HPDE6-E6E7 (cell line): ENCODE measurements at regions not wholly inside any gene's neighbourhood (a gene's known extent, or its start where the extent isn't known, plus 50 kb on each side); places are given as distances from the start of the nearest gene placed in this dataset.

Source experiments
- DNase-seq: peaks from one replicate; pipeline ENCODE4 v3.0.0; 2011; ENCODE audit warnings: missing footprints; ENCODE audit errors: extremely low spot score

GRCh38 chr3:127483902-127484591 lies 106.5 kb downstream of the TPRA1 start:
- DNase-seq, result no peak

DNA sequence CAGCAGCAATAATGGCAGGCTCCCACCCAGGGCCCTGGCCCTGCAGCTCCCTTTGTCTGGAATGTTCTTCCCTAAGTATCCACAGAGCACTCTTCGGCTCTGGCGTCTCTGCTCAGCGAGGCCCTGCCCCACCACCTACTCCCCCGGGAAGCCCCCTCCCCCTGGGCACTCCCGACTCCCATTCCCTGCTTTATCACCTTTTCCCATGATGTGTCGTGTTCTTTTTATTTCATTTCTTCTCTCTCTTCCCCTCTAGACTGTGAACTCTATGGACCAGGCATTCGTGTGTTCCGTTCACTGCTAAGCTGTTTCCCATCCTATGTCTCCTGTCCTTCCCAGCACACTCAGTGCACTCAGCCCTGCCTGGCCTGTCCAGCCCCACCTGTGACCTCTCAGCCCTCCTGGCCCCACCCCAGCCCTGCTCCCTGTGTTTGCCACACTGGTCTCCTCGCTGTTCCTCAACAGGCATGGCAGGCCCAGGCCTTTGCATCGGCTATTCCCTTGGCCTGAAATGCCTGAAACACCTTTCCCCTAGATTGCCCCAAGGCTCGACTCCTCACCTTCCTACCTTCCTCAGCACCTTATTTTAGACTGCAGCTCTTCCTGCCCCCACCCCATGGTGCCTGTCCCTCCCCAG lies 107.4 kb downstream of the TPRA1 start:
- no peak for DNase-seq

- DNase-seq, result no peak
Measured at GRCh38 chr3:127482216-127483004, 108.1 kb downstream of the TPRA1 start.

- no peak for DNase-seq
Measured at GRCh38 chr3:127480196-127480954, 110.2 kb downstream of the TPRA1 start.

DNA sequence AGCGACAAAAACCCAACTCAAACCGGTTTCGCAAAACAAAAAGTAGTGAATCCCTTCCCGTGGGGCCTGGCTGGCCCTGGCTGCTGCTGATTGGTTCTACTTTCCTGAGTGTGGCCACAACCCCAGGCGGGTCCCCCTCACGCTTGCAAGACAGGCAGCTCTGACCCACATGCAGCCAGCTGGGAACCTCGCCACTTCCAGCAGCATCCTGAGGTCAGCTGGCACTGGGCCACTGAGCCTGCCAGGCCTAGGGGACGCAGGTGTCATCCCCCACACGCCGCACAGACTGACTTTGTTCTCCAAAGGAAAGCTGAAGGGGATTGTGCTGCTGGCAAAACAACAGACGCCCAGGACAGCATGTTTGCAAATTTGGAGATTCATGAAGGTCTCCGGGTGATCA lies 111.1 kb downstream of the TPRA1 start:
- no peak for DNase-seq

DNA sequence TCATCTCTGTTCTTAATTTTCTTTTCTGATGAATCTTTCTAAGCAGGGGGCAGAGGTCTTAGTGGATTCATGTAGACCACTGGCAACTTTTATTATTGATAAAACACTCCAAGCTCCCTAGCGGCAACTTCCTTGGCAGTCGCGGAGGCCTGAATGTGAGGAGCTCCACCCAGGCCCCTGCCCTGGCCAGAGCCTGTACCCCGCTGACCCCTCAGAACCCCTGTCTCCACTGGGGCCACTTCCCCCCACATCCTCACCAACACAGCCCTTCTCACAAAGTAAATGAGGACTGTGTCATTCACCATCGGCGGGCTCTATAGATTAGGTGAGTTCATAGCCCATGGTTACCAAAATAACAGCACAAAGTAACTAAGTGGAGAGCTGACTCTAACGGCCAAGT lies 111.6 kb downstream of the TPRA1 start:
- no peak for DNase-seq

- no peak for DNase-seq
Measured at GRCh38 chr3:127477396-127477795, 113.1 kb downstream of the TPRA1 start.

- DNase-seq, result no peak
Measured at GRCh38 chr3:127476936-127477335, 113.6 kb downstream of the TPRA1 start.

DNA sequence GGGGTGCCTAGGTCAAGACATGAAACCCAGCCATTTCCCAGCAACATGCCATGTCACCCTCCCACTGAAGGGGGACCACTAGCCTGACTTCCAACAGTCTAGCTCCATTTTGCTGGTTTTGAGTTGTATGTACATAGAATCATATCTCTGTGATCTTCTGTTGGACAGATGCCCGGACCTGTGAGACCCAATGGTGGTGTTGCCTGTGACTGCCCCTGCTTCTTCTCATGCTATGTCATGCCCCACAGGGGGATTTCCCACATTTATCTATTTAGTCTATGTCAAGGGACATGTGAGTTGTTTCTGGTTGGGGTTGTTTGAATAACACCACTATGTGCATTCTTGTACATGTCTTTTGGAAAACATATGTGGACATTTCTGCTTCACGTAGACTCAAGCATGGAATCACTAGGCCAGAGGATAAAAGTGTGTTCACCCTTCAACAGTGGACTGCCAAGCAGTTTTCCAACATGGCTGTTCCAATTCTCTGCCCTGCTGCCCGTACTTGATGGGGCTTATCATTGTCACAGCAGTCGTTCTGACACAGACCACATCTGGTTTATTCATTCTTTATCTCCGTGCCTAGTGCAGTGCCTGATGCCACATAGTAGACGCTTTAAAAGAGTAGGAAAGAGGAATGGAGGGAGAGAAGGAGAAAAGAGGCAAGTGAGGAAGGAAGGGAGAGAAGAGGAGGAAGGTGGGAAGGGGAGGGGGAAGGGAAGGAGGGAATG lies 114.4 kb downstream of the TPRA1 start:
- no peak for DNase-seq

DNA sequence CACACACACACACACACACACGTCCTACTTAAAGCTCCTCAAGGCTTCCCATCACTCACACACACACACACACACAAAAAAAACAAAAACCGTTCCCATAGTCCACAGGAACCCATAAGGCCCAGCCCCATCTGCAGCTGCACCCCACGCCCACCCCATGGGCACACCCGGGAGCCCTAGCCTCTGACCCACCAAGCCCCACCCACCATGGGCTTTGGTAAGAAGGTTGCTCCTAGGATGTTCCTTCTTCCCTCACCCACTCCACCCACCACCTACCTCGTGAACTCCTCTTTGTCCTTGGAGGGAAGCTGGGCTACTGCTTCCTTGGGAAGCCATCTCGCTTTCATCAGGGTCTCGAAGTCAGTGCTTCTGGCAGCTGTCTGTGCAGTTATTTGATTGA lies 115.1 kb downstream of the TPRA1 start:
- DNase-seq, result no peak

DNA sequence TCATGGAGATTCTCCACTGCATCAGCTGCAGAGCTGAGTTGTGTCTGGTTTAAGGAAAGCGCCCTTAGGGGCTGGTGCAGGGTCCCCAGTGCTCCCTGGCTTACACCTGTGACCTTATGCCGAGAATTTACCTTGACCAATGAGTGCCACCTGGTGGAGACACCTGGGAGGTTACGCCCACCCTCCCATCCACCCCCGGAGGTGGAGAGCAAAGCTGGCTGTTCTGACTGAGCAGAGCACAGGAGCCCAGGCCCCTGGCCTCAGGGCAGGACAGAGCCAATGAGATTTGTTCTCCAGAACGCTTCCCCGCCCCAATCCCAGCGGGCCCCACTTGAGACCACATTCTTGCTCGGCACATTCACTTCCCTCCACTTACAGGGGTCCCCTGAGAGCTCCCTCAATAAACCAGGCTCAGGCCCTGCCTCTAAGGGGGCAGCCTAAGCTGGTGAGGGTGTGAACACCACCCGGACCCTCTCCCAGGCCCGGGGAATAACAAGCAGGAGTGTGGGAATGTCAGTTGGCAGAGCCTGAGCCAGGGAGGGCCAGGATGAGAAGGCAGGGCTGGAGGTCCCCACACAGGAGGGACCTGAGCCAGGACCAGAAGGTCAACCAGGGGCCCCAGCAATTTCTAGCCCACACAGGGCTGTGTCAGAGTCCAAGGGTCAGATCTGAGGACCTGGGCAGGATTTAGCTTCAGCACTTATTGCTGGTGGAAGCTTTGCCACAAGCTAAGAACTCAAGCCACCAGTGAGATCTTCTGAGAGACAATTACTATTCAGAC lies 117.1 kb downstream of the TPRA1 start:
- peak; percentile 37 for DNase-seq

DNA sequence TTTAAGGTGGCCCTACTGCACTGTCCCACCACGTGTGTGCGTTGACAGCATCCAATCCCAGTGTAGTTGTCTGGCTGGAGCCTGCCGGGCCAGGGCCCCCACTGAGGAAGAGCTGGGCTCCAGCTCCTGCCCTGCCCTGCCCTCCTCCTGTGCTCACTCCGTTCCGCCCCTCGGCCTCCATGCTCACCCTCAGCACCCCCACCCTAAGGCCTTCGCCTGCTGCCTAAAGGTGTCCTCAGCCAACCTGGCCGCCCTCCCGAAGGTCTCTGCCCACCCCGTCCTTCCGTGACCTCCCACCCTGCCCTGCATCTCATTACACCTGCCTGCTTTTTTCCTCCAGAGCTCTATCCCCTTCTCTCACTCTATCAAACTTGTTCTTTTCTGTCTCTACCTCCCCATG lies 118.0 kb downstream of the TPRA1 start:
- no peak for DNase-seq

GRCh38 chr3:127471142-127471541 lies 119.4 kb downstream of the TPRA1 start:
- no peak for DNase-seq

DNA sequence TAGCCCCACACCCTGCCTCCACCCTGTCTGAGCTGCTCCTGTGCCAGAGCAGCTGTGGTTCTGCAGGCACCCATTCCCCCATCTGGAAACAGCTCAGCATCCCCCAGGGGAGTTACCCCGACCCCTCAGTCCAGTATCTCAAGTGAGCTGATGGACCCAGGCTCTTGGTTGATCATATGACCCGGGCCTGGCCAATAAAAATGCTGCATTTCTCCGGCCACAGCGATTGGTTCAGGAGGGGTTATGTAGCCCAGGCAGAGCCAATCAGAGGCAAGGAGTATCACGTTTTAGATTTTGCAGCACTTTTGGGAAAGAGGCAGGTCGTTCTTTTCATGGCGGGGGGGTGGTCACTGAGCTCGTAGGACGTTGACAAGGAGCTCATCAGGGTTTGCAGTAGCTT lies 120.8 kb downstream of the TPRA1 start:
- no peak for DNase-seq

DNA sequence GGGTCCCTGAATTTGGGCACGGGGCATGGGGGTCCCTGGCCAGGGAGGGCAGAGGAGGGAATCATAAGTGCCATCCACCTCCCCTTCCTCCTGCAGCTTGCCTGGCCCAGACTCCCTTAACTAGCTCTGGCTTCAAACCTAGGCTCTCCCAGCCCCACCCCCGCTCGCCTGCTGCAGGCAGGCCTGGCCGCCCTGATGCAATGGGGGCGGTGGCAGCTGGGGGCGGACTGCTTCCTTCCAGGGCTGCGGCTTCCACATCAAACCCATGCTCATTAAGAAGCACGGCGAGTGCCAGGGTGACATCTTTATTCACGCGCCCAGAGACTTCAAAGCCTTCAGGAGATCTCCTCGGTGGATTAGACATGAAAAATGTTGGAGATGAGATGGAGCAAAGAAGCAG lies 123.1 kb downstream of the TPRA1 start:
- DNase-seq, result no peak

DNA sequence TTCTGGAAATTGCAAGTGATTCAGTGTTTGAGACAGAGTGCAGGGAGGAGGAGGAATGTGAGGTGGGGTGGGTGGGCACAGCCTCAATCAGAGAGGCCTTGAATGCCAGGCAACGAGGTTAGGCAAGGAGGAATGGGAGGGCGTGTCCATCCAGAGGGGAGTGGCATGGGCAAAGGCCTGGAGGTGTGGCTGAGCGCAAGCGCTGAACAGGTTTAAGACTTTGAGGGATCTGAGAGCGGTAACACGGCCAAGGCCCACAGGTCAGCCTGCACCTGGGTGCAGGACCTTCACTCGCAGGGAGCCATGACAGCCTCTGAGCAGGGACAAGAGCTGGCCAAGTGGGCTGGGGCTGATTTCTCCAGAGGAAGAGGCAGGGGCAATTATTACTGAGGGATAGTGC lies 125.9 kb downstream of the TPRA1 start:
- no peak for DNase-seq

DNA sequence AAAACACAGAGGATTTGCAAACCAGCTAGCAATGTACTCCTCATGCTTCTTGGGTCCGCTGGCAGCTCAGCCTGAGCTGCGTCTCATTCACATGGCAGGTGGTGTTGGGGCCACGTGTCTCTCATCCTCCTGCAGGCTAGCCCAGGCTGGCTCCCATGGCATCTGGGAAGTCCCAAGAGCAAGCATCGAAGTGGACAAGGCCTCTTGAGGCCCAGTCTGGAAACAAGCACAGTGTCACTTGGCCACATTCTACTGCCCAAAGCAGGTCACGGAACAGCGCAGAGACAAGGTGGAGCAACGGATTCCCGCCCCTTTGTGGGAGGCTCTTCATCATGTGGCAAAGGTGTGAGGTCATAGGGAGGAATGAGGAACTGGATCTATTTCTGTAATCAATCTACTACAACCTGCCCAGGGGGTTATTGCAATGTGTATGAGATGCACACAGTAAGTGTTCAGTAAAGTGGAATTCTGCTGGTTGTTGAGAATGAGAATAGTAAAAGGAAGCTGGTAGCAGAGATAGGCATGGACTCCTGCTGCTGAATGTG lies 128.3 kb downstream of the TPRA1 start:
- no peak for DNase-seq

DNA sequence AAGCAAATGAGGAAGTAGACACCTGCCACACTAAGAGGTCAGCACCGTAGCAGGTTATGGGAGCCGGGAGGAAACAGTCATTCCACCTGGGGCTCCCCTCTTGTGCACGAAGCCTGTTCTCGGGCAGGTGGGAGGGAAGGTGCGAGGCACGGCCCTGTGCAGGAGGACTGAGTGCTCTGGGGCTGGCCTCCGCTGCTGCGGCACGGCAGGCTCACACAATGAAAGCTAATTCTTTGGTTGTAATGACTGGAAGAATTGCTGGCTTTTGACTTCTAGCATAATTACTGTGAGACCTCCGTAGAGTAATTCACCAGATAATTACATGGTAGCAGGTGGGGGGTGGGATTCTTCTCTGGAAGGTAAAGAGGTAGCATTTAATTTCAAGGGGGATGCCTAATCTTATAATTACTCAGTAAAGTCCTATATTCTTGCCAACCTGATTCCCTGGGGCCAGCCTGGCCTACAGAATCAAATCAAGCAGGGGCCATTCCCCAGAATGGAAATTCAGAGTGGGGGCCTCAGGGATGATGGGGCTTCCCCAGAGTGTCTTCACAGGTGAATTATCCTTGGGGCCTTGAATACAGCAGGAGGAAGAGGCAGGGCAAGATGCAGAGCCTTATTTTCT lies 129.1 kb downstream of the TPRA1 start:
- DNase-seq, result no peak

DNA sequence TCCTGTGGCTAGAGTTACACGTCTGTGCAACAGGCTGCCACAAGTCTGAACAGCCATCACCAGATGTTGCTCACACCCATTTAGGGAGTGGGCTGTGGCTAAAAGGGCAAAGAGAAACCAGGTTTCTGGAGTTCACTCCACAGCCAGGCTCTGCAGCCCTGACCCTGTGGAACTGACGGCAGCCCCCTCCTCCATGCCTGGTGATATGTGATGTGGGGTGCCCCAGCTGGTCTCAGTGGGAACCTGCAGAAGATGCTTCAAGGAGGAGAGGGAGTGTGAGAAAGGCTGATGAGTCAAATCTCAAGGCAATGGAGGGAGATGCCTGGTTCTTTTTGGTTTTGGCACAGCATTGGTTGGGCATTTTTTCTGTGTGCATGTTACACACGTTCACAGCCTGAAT lies 130.6 kb downstream of the TPRA1 start:
- no peak for DNase-seq
